SK-MEL-5 (cell line): ENCODE measurements at regions not wholly inside any gene's neighbourhood (a gene's known extent, or its start where the extent isn't known, plus 50 kb on each side); places are given as distances from the start of the nearest gene placed in this dataset.

Source experiments
- DNase-seq: peaks from one replicate; pipeline ENCODE4 v3.0.0-alpha.2; 2016; ENCODE audit warnings: low read depth, low spot score
- in situ Hi-C: cut with HindIII; loops from 2 replicates; pipeline ENCODE4 v1.10.0; 2016; ENCODE audit warnings: low sequenced_read_pairs, high pct_unique_total_duplicates, low pct_unique_long_range_greater_than_20kb

DNA sequence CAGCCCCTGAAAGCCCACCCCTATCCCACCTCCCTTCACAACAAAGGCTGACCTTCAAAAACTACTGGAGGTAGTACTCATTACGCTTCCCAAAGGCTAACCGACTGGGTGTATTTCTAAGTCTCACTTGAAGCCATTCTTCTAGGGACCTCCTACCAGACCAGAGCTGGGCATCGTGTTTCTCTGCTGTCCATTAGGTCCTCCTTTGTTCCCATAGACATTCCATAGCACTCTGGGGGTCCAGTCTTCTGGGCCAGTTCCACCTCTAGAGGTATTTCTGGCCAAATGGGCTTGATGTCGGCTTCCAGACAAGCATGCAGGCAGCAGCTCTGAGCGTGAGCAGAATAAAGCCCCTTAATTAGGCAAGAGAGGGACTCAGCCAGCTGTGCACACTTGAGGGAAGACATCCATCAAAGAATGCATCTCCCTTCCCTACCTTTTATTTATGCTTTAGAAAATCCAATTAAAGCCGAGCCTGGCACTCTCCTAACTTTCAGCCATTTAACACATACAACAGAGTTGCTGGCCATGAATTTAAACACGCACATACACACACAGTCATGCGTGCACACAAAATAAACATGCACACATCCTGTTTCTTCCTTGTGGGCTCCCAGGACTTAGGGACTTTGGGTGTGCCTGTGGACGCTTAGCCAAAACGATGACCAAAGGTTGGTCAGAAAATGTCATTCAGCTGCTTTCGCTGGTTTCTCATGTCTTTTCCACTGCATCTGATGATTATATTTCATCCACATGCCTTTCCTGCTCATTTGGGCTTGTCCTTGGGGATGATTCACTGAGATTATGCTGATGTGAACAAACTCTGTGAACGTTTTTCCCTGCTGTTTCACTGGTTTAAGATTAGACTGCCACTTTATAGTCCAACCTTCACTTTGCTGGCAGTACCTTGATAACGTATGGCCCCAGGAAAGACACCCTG lies 362.0 kb upstream of the NFE2L3 start:
- in situ Hi-C loops = no loop called here
- no peak for DNase-seq

DNA sequence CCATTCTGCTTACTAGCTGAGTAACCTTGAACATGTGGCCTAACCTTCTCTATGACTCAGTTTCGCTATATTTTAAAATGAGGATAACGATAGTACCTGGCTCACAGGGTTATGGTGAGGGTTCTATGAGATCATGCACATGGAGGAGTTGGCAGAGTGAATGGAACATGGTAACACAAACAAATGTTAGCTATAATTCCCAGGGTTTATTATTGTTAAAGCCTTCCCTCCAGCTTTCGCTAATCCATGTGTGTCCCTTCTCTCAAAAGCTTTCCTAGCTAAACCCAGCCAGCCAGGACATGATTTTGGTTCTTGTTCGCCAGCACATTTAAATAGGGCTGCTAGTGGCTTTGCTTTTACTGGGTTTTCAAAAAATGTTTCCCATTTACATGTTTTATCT lies 361.0 kb upstream of the NFE2L3 start:
- DNase-seq = no peak

DNA sequence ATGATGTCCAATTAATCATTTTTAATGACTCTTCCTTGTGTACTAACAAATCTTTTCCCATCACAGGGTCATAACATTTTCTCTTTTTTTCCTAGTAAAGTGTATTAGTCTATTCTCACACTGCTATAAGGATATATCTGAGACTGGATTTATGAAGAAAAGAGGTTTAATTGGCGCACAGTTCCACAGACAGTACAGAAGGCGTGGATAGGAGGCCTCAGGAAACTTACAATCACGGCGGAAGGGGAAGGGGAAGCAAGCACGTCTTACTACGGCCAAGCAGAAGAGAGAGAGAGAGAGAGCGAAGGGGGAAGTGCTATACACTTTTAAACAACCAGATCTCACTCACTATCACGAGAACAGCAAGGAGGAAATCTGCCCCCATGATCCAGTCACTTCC lies 359.4 kb upstream of the NFE2L3 start:
- in situ Hi-C loops = no loop called here

More for the DNA sequence above, 361.0 kb upstream of the NFE2L3 start:
- in situ Hi-C loops = no loop called here

DNA sequence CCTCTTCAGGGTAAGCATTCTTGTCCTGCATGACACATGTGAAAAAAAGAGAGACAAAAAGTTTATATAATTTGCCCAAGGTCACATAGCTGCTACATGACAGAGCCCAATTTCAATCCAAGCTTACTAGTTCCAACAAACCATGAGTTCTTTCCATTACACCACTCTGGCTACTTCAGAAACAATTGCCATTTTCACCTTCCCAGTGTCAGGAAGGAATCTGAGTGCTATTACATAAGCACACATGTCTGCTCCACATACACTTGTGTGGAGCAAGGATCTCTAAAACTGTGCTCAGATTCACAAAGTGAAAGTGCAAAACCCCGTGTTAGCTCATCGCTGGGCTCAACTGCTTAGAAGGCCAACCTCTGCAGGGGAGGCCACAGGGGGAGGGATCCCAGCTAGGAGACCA lies 356.2 kb upstream of the NFE2L3 start:
- peak; percentile 44 for DNase-seq
- in situ Hi-C loops = no loop called here

More for the DNA sequence above, 359.4 kb upstream of the NFE2L3 start:
- no peak for DNase-seq

DNA sequence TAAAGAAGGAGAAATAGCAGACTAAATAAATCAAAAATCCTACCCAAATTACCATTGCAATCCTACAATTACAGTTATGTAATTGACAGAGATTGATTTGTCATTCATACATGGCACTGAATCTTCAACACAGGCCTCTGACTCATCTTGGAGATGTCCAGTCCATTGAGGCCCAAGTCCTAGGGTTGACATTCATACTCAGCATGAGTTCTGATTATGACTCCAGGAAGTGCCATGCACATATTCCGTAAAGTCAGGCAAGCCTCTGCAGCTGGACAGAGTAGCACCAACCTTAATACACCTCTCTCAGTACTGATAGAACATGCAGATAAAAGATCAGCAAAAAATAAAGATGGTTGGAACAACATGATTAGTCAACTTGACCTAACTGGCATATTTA lies 353.7 kb upstream of the NFE2L3 start:
- in situ Hi-C loops = no loop called here
- no peak for DNase-seq

DNA sequence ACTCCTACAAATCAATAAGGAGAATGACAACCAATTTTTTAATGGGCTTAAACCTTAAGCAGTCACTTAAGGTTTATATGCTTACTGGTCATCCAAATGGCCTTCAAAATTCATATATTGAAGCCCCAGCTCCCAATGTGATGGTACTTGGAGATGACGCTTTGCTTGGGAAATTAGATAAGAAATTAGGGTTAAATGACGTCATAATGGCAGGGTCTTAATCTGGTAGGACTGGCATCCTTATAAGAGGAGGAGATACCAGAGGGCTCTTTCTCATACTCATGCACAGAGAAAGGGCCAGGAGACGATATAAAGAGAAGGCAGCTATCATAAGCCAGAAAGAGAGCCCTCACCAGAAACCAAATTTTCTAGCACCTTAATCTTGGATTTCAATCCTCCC lies 350.8 kb upstream of the NFE2L3 start:
- DNase-seq = no peak
- in situ Hi-C loops = no loop called here

DNA sequence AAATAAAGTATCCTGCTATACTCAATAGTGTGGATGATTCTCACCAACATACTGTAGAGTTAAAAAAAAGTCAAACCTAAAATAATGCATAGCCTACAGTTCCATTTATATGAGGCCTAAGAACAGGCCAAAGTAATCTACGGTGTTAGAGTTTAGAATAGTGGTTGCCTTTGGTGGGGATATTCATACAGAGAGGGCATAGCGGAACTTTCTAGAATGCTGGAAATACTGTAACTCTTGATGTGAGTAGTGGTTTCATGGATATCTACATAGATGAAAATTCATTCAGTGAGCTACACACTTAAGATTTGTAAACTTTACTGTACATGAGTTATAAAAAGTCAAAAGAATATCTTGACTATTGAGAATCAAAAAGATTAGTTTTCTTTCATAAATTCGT lies 349.9 kb upstream of the NFE2L3 start:
- no peak for DNase-seq
- in situ Hi-C loops = no loop called here

DNA sequence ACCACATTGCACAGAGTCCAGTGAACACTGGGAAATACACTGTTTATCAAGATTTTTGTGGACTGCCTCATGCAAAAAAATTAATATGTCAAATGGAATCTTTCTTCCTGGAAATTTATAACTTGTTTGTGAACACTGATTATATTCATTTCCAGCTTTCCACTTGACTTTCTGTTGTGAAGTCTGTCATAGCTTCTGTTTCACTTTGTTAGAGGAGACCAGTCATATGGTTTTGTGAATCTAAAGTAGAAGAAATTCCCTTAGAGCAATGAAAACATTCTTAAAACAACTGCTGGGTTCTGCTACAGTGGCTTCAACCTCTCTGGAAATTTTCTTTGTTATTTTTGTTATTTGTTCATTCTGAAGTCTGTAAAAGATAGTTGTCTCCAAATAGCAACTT lies 349.5 kb upstream of the NFE2L3 start:
- DNase-seq = no peak

DNA sequence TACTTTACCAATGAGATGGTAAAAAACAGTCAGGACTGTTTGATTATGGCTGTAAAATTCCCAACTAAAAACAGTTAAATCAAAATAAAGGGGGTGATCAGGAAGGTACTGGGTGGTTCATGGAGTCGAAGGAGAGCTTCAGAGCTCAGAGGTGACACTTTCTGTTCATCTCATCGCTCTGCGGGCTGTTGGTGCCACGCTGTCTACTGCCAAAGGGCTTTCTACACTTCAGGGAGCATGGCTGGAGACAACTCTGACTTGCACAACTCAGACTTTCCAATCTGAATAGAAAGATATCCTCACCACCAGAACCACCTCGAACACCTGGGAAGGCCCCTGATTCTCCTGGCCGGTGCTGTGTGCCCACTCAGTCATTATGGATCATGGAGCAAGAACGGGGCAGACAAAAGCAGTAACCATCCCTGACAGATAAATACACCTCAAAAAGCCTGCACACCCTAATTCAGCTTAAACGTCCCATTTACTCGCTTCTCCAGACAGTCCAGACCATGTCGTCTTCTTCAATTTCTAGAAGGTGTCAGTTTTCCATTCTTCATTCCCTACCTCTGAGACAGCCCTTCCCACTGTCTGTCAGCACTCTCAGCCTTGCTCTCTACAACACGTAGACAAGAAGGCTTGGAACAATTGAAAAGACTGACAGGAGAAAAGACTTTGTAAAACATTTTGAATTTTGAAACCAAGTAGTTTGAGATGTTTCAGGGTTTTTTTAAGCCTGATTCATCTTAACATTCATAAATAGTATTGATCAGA lies 348.7 kb upstream of the NFE2L3 start:
- DNase-seq = no peak
- in situ Hi-C loops = no loop called here

More for the DNA sequence above, 349.5 kb upstream of the NFE2L3 start:
- in situ Hi-C loops = no loop called here

DNA sequence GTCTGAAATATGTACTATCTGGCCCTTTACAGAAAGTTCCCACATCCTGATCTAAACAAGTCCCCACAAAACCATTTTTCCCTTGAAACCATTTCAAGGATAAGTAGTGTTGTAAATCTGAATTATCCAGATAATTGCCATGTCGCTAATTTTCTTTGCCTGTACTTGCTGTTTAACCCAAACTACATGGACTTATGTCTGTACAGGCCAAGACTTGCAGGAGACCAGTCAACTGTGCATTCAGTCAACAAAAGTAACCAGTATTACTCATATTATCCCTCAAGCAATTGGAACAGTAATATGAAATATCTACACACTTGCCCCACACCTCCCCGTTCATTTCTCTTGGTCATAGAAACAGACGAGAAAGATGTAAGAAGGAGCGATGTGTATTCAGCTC lies 347.8 kb upstream of the NFE2L3 start:
- DNase-seq = no peak
- in situ Hi-C loops = no loop called here

DNA sequence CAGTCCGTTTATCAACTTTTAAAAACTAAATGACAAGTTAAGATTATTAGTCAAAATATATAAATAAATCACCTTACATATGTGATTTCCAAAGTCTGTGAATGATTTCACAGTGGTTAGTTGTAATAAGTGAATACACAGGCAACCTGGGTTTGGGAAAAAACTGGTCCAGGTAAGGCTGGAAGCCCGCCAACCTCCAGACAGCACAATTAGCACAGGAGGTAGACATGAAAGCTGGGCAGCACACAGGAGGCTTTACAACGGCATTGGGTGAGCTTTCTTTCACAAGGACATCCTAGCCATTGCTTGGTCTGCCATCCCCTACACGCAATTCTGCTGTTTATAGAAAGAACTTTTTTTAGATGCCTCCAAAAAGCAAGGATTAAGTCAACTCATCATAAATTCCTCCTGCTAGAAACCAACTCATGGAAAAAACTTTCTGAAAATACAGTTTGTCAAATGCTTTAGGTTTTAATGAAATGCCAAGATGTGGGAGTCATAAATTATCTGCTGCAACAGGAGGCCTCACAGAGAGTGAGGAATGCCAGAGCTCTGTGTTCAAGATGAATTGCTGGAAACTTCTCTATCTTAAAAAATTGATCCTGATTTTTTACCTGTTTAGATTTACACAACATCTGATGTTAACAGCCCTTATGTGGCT lies 346.8 kb upstream of the NFE2L3 start:
- DNase-seq = no peak
- in situ Hi-C loops = no loop called here

DNA sequence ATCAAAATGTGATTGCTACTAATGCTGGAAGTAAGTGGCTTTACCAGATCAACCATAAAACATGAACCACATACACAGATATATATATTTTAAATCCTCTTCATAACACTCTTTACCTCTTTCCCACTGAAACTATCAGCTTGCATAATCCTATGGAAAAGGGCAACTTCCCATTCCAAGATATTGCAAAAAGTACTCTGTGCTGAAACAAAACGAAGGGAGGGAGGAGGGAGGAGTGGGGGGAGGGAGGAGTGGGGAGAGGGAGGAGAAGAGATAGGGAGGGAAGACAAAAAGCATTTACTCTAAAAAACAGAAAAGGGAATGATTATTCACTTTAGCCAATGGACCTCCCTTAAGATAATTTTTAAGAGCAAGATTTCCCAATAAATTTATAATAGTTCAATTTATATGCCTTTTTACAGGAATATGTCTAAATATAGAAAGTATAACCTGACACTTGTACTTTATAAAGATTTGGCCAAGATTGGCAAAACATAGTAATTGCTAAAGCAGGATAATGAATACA lies 344.8 kb upstream of the NFE2L3 start:
- no peak for DNase-seq
- in situ Hi-C loops = no loop called here

DNA sequence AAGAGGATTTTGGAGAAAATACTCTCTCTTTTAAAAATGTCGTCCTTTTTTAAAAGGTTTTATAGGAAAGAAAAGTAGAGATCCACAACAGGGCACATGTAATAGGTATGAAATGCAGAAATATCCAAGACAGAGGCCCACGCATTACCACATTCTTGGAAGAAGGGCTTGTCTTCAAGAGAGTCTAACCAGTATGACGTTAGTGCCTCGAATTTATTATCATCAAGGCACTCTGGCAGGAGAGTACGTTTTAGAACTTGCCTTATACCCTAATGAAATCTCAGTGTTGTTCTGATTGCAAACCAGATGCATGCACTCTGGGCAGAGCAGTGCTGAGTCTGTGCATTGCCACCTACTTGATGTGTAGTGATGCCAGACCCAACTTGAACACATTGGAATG lies 342.6 kb upstream of the NFE2L3 start:
- DNase-seq = no peak
- in situ Hi-C loops = no loop called here

DNA sequence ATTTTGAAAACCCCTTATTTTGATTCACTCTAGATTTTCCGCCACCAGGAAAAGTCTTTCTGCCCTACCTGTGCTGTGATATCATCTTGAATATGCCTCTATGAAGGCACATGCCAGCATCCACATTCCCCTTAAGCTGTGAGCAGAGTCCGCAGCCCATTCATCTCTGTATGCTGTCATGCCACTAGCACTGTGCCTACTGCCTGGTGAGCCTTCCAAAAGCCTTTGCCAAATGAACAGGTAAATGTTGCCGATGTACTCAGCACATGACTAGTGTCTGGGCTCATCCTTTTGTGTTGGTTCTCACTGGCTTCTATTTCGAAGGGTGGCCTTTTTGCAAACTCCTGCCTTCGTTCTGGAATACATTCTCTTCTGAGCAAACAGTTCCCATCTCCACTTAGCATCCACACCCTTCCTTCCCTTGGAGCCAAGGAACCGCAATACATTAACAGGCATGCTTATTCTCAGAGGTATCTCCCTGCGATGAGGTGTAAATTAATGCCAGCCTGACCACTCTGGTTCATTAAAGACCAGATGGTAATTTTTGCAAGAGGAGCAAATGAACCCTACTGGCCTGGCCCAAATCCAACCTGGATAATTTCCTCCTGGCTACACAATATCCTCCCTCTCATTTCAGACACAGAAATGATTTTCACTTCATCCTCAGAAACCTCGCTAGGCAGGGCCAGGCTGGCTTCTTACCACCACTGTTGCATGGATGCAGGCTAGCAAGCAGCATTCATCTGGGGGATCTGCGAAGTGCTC lies 339.7 kb upstream of the NFE2L3 start:
- in situ Hi-C loops = no loop called here
- no peak for DNase-seq

DNA sequence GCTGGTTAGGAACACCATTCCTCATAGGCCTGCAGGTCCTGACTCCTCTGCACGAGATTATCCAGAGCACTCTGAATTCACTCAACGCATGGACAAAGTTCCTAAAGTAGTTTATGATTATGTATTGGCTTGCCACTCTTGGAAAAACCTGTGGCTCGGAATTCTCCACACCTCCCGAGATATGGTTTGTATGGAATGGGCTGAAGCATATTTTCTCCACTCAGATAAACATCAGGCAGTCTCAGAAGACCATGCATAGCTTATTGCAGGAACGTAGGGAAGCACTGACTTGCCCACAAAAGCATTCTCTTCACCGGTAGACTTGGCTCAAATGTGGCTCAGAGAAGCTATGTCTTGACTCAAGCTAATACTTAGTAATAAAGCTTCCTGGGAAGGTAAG lies 338.6 kb upstream of the NFE2L3 start:
- DNase-seq = no peak
- in situ Hi-C loops = no loop called here

DNA sequence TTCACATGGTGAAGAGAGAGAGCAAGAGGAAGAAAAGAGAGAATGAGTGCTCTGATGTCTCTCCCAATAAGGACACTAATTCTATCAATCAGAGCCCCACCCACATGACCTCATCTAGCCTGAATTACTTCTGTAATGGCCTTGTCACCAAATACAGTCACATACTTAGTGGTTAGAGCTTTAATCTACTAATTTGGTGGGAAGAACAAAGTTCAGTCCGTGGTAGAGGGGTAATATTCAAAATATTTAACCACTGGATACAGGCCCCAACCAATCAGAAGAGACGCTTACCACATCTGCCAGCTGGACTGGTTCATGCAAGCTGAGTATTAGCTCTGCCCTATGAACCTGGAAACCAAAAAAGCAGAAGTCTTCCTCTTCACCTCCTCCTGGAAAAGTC lies 336.3 kb upstream of the NFE2L3 start:
- in situ Hi-C loops = no loop called here
- DNase-seq = no peak

DNA sequence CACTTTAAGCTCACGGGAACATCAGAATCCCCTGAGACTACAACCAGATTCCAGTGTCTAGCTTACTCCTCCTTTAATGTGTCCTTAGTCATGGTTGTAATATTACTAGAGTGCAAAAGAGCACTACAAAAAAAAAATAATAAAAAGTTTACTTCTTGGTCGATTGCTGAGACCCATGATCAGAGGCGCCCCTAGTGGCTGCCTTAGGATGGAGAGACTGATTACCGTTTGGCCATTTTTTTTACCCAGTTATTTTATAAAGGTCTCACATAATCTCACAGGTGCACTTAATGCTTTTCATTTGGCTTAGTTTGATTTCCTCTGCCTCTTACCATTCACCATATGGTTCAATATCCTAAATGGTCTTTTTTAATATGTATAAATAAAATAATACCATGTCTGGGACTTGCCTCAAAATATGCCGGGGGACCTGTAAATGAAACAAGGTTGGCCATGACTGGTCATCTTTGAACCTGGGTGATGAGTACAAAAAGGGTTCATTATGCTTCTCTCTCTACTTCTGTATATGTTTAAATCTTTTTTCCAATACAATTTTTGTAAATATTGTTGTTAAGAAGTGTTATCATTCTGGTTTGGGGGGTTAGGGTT lies 331.5 kb upstream of the NFE2L3 start:
- in situ Hi-C loops = no loop called here
- DNase-seq = peak; percentile 58
